ES-I3 (cell line): ENCODE measurements at regions not wholly inside any gene's neighbourhood (a gene's known extent, or its start where the extent isn't known, plus 50 kb on each side); places are given as distances from the start of the nearest gene placed in this dataset.
"Not testable (repeated sequence)": the region's sequence is repeated elsewhere in the genome, so short reads cannot be mapped to it uniquely, and the experiment has no call there.

Experiments used
- H3K36me3 ChIP-seq: 2 replicates; pipeline ENCODE4 v1.6.1; 2013; ENCODE audit warnings: mild to moderate bottlenecking, low read length, control low read depth, moderate library complexity; ENCODE audit not compliant: insufficient read depth
- H3K4me1 ChIP-seq: 2 replicates; pipeline ENCODE4 v1.6.1; 2013; ENCODE audit warnings: mild to moderate bottlenecking, control low read depth, low read length; ENCODE audit not compliant: insufficient read depth
- H3K9ac ChIP-seq: 2 replicates; pipeline ENCODE4 v1.6.1; 2013; ENCODE audit warnings: low read depth, mild to moderate bottlenecking, low read length, moderate library complexity
- H3K9me3 ChIP-seq: 2 replicates; pipeline ENCODE4 v1.6.1; 2013; ENCODE audit warnings: mild to moderate bottlenecking, low read length, moderate library complexity; ENCODE audit not compliant: control insufficient read depth, insufficient read depth

GRCh38 chr12:19799895-19800602 is 360.8 kb downstream of the AEBP2 start:
- Histone ChIP-seq H3K36me3 (no peaks in the 10 kb centered on the region), H3K9ac (no peak overlapping the region), H3K4me1 (0 out of 2 replicates have a peak, but pooled peaks cover 4% of the 10 kb centered on the region), H3K9me3 (no peaks in the 10 kb centered on the region)

DNA sequence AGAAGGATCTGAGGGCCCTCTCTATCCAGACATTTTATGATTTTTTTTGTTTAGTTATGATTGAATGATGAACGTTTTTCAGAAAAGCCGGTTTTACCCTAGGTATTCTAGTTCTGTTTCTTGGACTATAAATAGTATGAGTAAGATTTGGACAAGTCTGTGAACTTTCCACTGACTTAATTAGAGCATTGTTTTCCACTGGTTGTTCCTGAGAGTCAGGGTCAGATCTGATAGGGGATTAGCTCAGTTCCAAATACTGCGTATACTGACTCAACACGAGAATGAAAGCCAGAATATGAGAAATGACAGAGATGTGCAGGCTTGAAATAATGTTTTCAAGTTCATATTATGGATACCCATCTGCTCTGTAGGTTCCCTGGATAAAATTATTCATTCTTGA is 361.6 kb downstream of the AEBP2 start:
- Histone ChIP-seq H3K9ac (no peak overlapping the region), H3K36me3 (no peaks in the 10 kb centered on the region), H3K4me1 (0 out of 2 replicates have a peak, but pooled peaks cover 4% of the 10 kb centered on the region), H3K9me3 (no peaks in the 10 kb centered on the region)

GRCh38 chr12:19801941-19802340 is 362.6 kb downstream of the AEBP2 start:
- H3K9me3 ChIP-seq: no peaks in the 10 kb centered on the region
- H3K9ac ChIP-seq: no peak overlapping the region
- H3K36me3 ChIP-seq: no peaks in the 10 kb centered on the region
- 0 out of 2 replicates have a peak, but pooled peaks cover 4% of the 10 kb centered on the region for H3K4me1 ChIP-seq

DNA sequence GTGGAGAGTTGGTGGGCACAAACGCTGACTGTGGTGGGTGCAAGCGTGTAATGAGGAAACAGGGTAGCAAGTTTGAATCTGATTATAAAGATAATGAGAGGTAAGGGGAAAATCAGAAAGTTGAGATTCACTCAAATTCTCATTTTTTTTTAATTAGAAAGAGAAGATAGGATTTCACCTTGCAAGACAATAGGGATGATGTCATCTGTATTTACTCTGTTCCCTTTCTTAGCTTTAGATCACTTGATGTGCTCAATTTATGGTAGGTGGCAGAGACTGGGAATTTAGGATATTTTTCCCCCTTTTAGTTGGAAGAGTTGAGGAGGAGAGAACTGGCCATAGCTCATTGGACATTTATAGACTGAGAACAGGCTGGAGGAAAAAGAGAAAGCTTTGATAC is 363.6 kb downstream of the AEBP2 start:
- Histone ChIP-seq H3K9me3 (no peaks in the 10 kb centered on the region; the same call in 1 of the 2 replicates), H3K36me3 (no peaks in the 10 kb centered on the region), H3K9ac (no peak overlapping the region), H3K4me1 (0 out of 2 replicates have a peak, but pooled peaks cover 4% of the 10 kb centered on the region)

DNA sequence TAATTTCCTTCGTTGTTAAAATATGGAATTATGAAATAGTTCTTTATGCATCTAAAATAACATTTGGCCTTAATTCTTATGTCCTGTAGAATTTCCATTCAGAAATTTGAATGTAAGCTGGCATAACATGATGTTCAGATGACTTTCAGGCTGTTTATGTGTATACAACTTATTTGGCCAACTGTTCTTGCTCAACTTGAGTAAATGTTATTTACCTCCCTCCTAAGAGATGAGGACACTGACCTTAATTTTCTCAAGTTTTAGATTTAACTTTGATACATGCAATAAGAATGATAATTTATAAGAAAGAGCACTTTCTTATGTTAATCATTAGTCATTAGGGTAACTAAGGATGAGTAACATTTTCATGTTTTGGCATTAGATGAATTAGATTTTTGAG is 365.4 kb downstream of the AEBP2 start:
- Histone ChIP-seq H3K9me3 (no peaks in the 10 kb centered on the region; the same call in 1 of the 2 replicates), H3K4me1 (0 out of 2 replicates have a peak, but pooled peaks cover 4% of the 10 kb centered on the region), H3K36me3 (no peaks in the 10 kb centered on the region), H3K9ac (no peak overlapping the region)

GRCh38 chr12:19808371-19808770 is 369.1 kb downstream of the AEBP2 start:
- no peaks in the 10 kb centered on the region; the same call in 1 of the 2 replicates for H3K9me3 ChIP-seq
- no peaks in the 10 kb centered on the region for H3K4me1 ChIP-seq
- H3K36me3 ChIP-seq: no peaks in the 10 kb centered on the region
- no peak overlapping the region for H3K9ac ChIP-seq

DNA sequence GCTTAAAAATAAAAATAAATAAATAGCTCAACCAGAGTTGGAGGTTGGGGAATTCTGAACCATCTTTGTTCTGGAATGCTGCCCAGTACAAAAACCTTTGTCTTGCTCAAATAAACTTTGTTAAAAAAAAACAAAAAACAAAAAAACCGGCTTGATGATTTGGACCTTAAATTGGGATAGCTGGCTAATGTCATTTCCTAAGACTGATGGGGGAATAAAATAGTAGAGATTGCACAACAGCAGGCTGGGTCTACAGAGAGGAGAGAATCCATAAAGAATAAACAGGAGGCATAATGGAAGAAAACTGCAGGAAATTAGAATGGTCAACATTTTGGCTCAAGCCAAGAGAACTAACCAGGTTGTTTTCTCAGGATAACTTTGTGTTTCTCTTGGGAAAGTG is 370.9 kb downstream of the AEBP2 start:
- Histone ChIP-seq H3K9ac (no peak overlapping the region), H3K9me3 (no peaks in the 10 kb centered on the region; the same call in 1 of the 2 replicates), H3K36me3 (no peaks in the 10 kb centered on the region), H3K4me1 (no peaks in the 10 kb centered on the region)

DNA sequence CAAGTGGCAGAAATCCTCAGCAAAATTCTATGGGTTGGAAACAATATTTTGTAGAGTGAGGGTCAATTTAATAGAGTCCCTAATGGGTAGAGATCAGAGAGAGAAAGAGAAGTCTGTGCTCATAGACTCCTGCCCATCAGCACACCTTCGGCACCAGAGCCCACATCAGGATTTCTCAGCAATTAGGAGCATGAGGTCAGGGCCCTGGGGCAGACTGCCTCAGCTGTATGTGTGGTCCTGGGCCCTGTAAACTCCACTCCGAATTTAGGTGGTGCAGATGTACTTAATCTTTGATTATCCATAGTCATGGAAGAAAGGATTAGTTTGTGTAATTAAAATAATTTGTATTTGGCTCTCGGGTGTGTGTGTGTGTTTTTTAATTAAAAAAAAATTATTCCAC is 372.6 kb downstream of the AEBP2 start:
- Histone ChIP-seq H3K4me1 (no peaks in the 10 kb centered on the region), H3K9ac (no peak overlapping the region), H3K36me3 (no peaks in the 10 kb centered on the region), H3K9me3 (no peaks in the 10 kb centered on the region; the same call in 1 of the 2 replicates)

DNA sequence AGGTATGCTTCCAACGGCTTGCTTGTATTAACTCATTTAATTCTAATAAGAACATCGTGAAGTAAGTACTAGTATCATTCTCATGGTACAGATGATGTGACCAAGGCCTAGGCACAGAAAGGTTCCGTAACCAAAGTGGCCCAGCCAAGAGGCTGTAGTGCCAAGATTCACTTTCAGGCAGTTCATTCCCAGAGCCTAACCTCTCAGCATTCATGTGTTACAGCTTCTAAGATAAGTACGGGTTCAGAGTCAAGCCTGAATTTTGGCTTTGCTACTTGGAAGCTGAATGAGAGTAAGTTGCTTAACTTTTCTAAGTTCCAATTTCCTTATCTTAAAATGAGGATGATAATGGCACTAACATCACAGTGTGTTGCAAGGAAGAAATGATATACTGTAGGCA is 379.9 kb downstream of the AEBP2 start:
- no peaks in the 10 kb centered on the region for H3K9me3 ChIP-seq
- H3K36me3 ChIP-seq: no peaks in the 10 kb centered on the region
- H3K9ac ChIP-seq: no peak overlapping the region
- no peaks in the 10 kb centered on the region for H3K4me1 ChIP-seq

- Histone ChIP-seq H3K36me3 (no peaks in the 10 kb centered on the region), H3K9me3 (no peaks in the 10 kb centered on the region), H3K9ac (no peak overlapping the region), H3K4me1 (no peaks in the 10 kb centered on the region)
These were observed 383.2 kb downstream of the AEBP2 start for GRCh38 chr12:19822476-19822875.

DNA sequence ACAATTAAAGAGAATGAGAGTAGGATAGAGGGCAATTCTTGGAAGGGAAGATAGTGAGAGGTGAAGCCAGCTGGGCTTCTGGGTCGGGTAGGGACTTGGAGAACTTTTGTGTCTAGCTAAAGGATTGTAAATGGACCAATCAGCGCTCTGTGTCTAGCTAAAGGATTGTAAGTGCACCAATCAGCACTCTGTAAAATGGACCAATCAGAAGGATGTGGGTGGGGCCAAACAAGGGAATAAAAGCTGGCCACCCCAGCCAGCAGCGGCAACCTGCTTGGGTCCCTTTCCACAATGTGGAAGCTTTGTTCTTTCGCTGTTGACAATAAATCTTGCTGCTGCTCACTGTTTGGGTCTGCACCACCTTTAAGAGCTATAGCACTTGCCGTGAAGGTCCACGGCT is 384.0 kb downstream of the AEBP2 start:
- not testable (repeated sequence) for H3K36me3 ChIP-seq, H3K9ac ChIP-seq, H3K9me3 ChIP-seq, H3K4me1 ChIP-seq

DNA sequence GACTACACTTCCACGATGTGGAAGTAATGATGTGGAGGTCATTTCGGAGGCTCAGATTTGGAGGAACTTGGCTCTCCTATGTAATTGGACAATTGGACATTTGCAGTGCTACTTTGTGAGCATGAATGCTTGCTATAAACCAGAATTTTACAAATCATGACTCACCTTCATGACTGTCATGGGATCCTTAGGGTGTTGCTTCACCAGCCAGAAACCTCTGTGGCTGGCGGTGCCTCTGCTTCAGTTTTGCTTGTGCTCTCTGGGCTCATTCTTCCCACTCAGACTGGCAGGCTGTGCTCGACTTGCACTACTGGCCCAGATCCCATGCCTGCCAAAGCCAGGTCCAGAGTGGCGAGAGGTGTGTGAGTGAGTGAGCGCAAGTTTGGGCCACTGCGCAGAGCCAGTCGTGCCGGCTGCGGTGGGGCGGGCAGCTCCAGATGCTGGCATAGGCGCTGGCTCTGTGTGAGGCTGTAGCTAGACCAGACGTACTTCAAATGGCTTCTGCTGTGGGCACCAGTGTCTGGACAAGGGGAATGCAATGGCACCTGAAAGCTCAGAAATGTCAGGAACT is 387.8 kb downstream of the AEBP2 start:
- Histone ChIP-seq H3K9me3 (no peaks in the 10 kb centered on the region), H3K4me1 (no peaks in the 10 kb centered on the region), H3K9ac (no peak overlapping the region), H3K36me3 (no peaks in the 10 kb centered on the region)

- Histone ChIP-seq H3K9ac (no peak overlapping the region), H3K4me1 (no peaks in the 10 kb centered on the region), H3K36me3 (no peaks in the 10 kb centered on the region), H3K9me3 (no peaks in the 10 kb centered on the region)
These were observed 390.0 kb downstream of the AEBP2 start for GRCh38 chr12:19829100-19829853.

DNA sequence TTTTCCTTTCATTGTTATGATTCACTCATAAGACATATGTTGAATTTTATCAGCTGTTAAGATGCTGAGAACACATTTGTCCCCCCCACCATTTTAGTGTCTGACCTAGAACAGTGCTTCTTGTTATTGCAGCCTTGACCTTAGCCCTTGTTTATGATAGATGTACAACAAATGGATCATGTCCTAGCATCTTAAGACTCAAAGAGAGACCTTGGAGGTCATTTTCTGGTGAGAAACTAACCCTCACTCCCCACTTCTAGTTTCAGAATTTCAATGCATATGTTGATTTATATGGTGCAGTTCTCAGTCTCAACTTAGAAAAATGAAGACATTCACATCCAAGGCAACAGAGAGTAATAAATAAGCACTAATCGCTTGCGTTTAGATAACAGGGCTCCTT is 391.2 kb downstream of the AEBP2 start:
- Histone ChIP-seq H3K9ac (no peak overlapping the region), H3K9me3 (no peaks in the 10 kb centered on the region), H3K4me1 (no peaks in the 10 kb centered on the region), H3K36me3 (no peaks in the 10 kb centered on the region)
